Astrocyte (in vitro differentiated cells and primary cell): ENCODE measurements at regions not wholly inside any gene's neighbourhood (a gene's known extent, or its start where the extent isn't known, plus 50 kb on each side); places are given as distances from the start of the nearest gene placed in this dataset.

Experiments
- CTCF ChIP-seq: IDR thresholded peaks from 2 replicates; pipeline ENCODE4 v1.5.1; 2011; ENCODE audit warnings: low read depth, mild to moderate bottlenecking, inconsistent platforms, low read length, moderate library complexity; ENCODE audit not compliant: insufficient read depth
- EZH2 ChIP-seq: IDR thresholded peaks from 2 replicates; pipeline ENCODE4 v1.6.1; 2012; ENCODE audit warnings: mild to moderate bottlenecking, low read length, inconsistent platforms; ENCODE audit not compliant: insufficient read depth

DNA sequence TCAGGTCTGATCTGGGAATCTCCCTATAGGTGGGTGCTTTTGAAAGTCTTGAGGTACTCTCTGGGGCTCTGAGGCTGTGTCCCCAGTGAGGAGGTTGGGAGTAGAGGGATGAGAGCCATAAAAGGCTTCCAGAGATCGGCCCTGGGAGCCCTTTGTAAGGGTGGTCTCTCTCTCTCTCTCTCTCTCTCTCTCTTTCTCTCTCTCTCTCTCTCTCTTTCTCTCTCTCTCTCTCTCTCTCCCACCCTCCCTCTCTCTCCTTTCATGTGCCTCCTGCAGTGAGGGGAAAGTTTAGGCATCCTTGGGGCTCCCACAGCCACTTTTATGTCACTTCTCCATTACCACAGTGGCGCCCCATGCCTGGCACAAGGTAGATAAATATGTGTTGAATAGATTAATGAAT is 271.3 kb upstream of the N4BP1 start:
- TF ChIP-seq CTCF = no peak
- no peak for TF ChIP-seq EZH2
